GM19035 (cell line): ENCODE measurements at regions not wholly inside any gene's neighbourhood (a gene's known extent, or its start where the extent isn't known, plus 50 kb on each side); places are given as distances from the start of the nearest gene placed in this dataset.
A peak's percentile ranks its signal among the peaks of the same experiment; 100 is the strongest.
"Not testable (repeated sequence)": the region's sequence is repeated elsewhere in the genome, so short reads cannot be mapped to it uniquely, and the experiment has no call there.

ENCODE experiments used
- ATAC-seq: cut with Tn5 transposase; IDR thresholded peaks from one replicate; pipeline ENCODE4 v1.9.1; 2021; ENCODE audit not compliant: unreplicated experiment

- no peak for ATAC-seq
Measured at GRCh38 chr13:65964672-65965071, 1265.5 kb downstream of the PCDH9 start.

GRCh38 chr13:65959305-65959704, 1270.8 kb downstream of the PCDH9 start:
- no peak for ATAC-seq

- no peak for ATAC-seq
Measured at GRCh38 chr13:65946387-65946786, 1283.7 kb downstream of the PCDH9 start.

GRCh38 chr13:65943708-65944107, 1286.4 kb downstream of the PCDH9 start:
- ATAC-seq = no peak

- ATAC-seq = no peak
Measured at GRCh38 chr13:65943024-65943423, 1287.1 kb downstream of the PCDH9 start.

- no peak for ATAC-seq
Measured at GRCh38 chr13:65940720-65941119, 1289.4 kb downstream of the PCDH9 start.

- ATAC-seq = no peak
Measured at GRCh38 chr13:65937251-65937650, 1292.9 kb downstream of the PCDH9 start.

GRCh38 chr13:65936249-65936648, 1293.9 kb downstream of the PCDH9 start:
- ATAC-seq = no peak

GRCh38 chr13:65932587-65933239, 1297.4 kb downstream of the PCDH9 start:
- no peak for ATAC-seq

- no peak for ATAC-seq
Measured at GRCh38 chr13:65932013-65932412, 1298.1 kb downstream of the PCDH9 start.

GRCh38 chr13:65929436-65929835, 1300.7 kb downstream of the PCDH9 start:
- ATAC-seq = no peak

- ATAC-seq = peak; percentile 70
Measured at GRCh38 chr13:65926750-65927171, 1303.4 kb downstream of the PCDH9 start.

- not testable (repeated sequence) for ATAC-seq
Measured at GRCh38 chr13:65922846-65923245, 1307.3 kb downstream of the PCDH9 start.

- ATAC-seq = no peak
Measured at GRCh38 chr13:65921933-65922332, 1308.2 kb downstream of the PCDH9 start.

- no peak for ATAC-seq
Measured at GRCh38 chr13:65917731-65918130, 1312.4 kb downstream of the PCDH9 start.

- no peak for ATAC-seq
Measured at GRCh38 chr13:65915195-65915594, 1314.9 kb downstream of the PCDH9 start.

GRCh38 chr13:65914716-65915115, 1315.4 kb downstream of the PCDH9 start:
- ATAC-seq = no peak

- no peak for ATAC-seq
Measured at GRCh38 chr13:65913173-65913572, 1317.0 kb downstream of the PCDH9 start.

GRCh38 chr13:65912516-65912915, 1317.6 kb downstream of the PCDH9 start:
- ATAC-seq = no peak

GRCh38 chr13:65911546-65912193, 1318.5 kb downstream of the PCDH9 start:
- no peak for ATAC-seq

- no peak for ATAC-seq
Measured at GRCh38 chr13:65909501-65909900, 1320.6 kb downstream of the PCDH9 start.

GRCh38 chr13:65907666-65908525, 1322.2 kb downstream of the PCDH9 start:
- ATAC-seq = no peak
